Neural cell (in vitro differentiated cells): ENCODE measurements at regions not wholly inside any gene's neighbourhood (a gene's known extent, or its start where the extent isn't known, plus 50 kb on each side); places are given as distances from the start of the nearest gene placed in this dataset.

ENCODE experiments used
- H2AFZ ChIP-seq: fragments of 200-600, 300-800 bp; sonication (generic), shearing (Covaris generic); 2 replicates; pipeline ENCODE4 v1.6.0; 2014; ENCODE audit warnings: low read depth, mild to moderate bottlenecking, antibody characterized with exemption, low read length, moderate library complexity
- H3F3A ChIP-seq: fragments of 200-600 bp; shearing (Covaris generic); 2 replicates; pipeline ENCODE4 v1.6.1; 2016; ENCODE audit warnings: mild to moderate bottlenecking, moderate library complexity, mixed read lengths, antibody characterized with exemption, low read length; ENCODE audit not compliant: insufficient read depth, poor library complexity, severe bottlenecking
- H3K27ac ChIP-seq: fragments of 200-600, 300-800 bp; sonication (generic), shearing (Covaris generic); 2 replicates; pipeline ENCODE4 v1.5.1; 2014; ENCODE audit warnings: mild to moderate bottlenecking, low read length, moderate library complexity
- H3K27me3 ChIP-seq: fragments of 300-800, 200-600 bp; sonication (generic), shearing (Covaris generic); 2 replicates; pipeline ENCODE4 v1.6.0; 2014; ENCODE audit warnings: mild to moderate bottlenecking, low read depth, low read length, moderate library complexity; ENCODE audit not compliant: insufficient read depth
- H3K36me3 ChIP-seq: fragments of 300-800, 200-600 bp; sonication (generic), shearing (Covaris generic); 2 replicates; pipeline ENCODE4 v1.5.1; 2014; ENCODE audit warnings: mild to moderate bottlenecking, antibody characterized with exemption, low read length, moderate library complexity; ENCODE audit not compliant: insufficient read depth
- H3K4me2 ChIP-seq: fragments of 300-800, 200-600 bp; sonication (generic), shearing (Covaris generic); 2 replicates; pipeline ENCODE4 v1.6.0; 2014; ENCODE audit warnings: mild to moderate bottlenecking, low read length
- H3K4me3 ChIP-seq: fragments of 300-800, 200-600 bp; sonication (generic), shearing (Covaris generic); 2 replicates; pipeline ENCODE4 v1.5.1; 2014; ENCODE audit warnings: mild to moderate bottlenecking, low read length, moderate library complexity
- H3K79me2 ChIP-seq: fragments of 200-600 bp; shearing (Covaris generic); replicated peaks from 2 replicates; pipeline ENCODE4 v1.6.0; 2014; ENCODE audit warnings: mild to moderate bottlenecking, low read length, moderate library complexity; ENCODE audit not compliant: insufficient read depth
- H3K9ac ChIP-seq: fragments of 300-800, 200-600 bp; sonication (generic), shearing (Covaris generic); 2 replicates; pipeline ENCODE4 v1.6.1; 2016; ENCODE audit warnings: mild to moderate bottlenecking, low read length, mixed read lengths
- H3K9me2 ChIP-seq: fragments of 200-600 bp; shearing (Covaris generic); 2 replicates; pipeline ENCODE4 v1.6.1; 2016; ENCODE audit warnings: mild to moderate bottlenecking, low read length, mixed read lengths; ENCODE audit not compliant: insufficient read depth
- H3K9me3 ChIP-seq: fragments of 200-600, 300-800 bp; sonication (generic), shearing (Covaris generic); 2 replicates; pipeline ENCODE4 v1.6.1; 2016; ENCODE audit warnings: mild to moderate bottlenecking, mixed run types, low read length, moderate library complexity, mixed read lengths
- H4K20me1 ChIP-seq: fragments of 200-600 bp; shearing (Covaris generic); 2 replicates; pipeline ENCODE4 v1.6.1; 2016; ENCODE audit warnings: mild to moderate bottlenecking, mixed run types; ENCODE audit not compliant: insufficient read depth
- CTCF ChIP-seq: fragments of 450-650 bp; IDR thresholded peaks from 2 replicates; pipeline ENCODE4 v1.5.1; 2014; ENCODE audit warnings: antibody characterized with exemption, mild to moderate bottlenecking, moderate library complexity; ENCODE audit not compliant: poor library complexity, severe bottlenecking
- EP300 ChIP-seq: fragments of 450-650 bp; conservative IDR thresholded peaks from 2 replicates; pipeline ENCODE4 v1.6.1; 2014; ENCODE audit warnings: antibody characterized with exemption, mild to moderate bottlenecking, moderate library complexity; ENCODE audit not compliant: poor library complexity, severe bottlenecking
- EZH2 ChIP-seq: fragments of 200-600, 300-800 bp; shearing (Covaris generic), sonication (generic); IDR thresholded peaks from 2 replicates; pipeline ENCODE4 v1.6.1; 2014; ENCODE audit warnings: antibody characterized with exemption, low read length, borderline replicate concordance, mild to moderate bottlenecking; ENCODE audit not compliant: insufficient read depth, poor library complexity, severe bottlenecking
- MXI1 ChIP-seq: fragments of 450-650 bp; conservative IDR thresholded peaks from 2 replicates; pipeline ENCODE4 v1.6.1; 2014; ENCODE audit warnings: antibody characterized with exemption, mild to moderate bottlenecking; ENCODE audit not compliant: poor library complexity, severe bottlenecking
- POLR2AphosphoS5 ChIP-seq: IDR thresholded peaks from 2 replicates; pipeline ENCODE4 v1.6.1; 2012
- RAD21 ChIP-seq: fragments of 450-650 bp; conservative IDR thresholded peaks from 2 replicates; pipeline ENCODE4 v1.6.1; 2014; ENCODE audit warnings: antibody characterized with exemption, mild to moderate bottlenecking, moderate library complexity
- SMC3 ChIP-seq: fragments of 450-650 bp; conservative IDR thresholded peaks from 2 replicates; pipeline ENCODE4 v1.6.1; 2014; ENCODE audit warnings: antibody characterized with exemption, mild to moderate bottlenecking, moderate library complexity; ENCODE audit not compliant: poor library complexity
- TAF1 ChIP-seq: IDR thresholded peaks from 2 replicates; pipeline ENCODE4 v1.6.1; 2012; ENCODE audit warnings: low read depth
- TF ChIP-seq, protein P1 (sequence below): IDR thresholded peaks from 2 replicates; pipeline ENCODE4 v1.6.1; 2012; ENCODE audit warnings: borderline replicate concordance

DNA sequence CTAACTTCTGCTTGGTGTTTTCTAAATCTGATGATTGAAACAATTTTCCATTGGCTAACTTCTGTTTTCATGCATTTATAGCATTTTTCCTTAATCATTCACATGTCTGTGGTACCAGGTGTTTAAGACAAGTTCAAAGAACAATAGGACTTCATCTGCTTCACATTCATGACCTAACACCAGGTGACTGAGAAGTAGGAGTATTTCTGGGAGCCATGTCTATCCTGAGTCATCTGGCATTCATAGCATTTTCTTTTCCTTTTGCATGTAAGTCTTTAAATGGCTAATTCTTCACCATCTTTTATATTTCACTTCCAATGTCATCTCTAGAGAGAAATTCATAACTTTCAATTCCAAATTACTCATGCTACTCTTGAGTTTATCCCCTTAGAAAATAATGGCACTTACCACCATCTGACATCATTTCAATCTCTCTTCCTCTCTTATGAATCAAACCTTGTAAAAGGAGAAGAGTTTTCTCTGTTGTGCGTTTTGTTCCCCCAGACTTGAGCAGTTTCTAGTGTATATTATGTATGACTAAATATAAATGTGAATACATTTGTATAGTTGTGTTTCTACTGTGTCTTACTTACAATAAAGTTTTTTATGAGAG lies 1196.1 kb upstream of the CDH9 start:
- TF ChIP-seq EZH2 = no peak
- no peak for TF ChIP-seq SMC3
- TF ChIP-seq, protein P1, sequence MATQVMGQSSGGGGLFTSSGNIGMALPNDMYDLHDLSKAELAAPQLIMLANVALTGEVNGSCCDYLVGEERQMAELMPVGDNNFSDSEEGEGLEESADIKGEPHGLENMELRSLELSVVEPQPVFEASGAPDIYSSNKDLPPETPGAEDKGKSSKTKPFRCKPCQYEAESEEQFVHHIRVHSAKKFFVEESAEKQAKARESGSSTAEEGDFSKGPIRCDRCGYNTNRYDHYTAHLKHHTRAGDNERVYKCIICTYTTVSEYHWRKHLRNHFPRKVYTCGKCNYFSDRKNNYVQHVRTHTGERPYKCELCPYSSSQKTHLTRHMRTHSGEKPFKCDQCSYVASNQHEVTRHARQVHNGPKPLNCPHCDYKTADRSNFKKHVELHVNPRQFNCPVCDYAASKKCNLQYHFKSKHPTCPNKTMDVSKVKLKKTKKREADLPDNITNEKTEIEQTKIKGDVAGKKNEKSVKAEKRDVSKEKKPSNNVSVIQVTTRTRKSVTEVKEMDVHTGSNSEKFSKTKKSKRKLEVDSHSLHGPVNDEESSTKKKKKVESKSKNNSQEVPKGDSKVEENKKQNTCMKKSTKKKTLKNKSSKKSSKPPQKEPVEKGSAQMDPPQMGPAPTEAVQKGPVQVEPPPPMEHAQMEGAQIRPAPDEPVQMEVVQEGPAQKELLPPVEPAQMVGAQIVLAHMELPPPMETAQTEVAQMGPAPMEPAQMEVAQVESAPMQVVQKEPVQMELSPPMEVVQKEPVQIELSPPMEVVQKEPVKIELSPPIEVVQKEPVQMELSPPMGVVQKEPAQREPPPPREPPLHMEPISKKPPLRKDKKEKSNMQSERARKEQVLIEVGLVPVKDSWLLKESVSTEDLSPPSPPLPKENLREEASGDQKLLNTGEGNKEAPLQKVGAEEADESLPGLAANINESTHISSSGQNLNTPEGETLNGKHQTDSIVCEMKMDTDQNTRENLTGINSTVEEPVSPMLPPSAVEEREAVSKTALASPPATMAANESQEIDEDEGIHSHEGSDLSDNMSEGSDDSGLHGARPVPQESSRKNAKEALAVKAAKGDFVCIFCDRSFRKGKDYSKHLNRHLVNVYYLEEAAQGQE = no peak
- no peak for TF ChIP-seq MXI1
- TF ChIP-seq POLR2AphosphoS5 = no peak
- no peak for TF ChIP-seq EP300
- TF ChIP-seq RAD21 = no peak
- no peak for TF ChIP-seq TAF1
- no peak for TF ChIP-seq CTCF
- H3K4me3 ChIP-seq = no peak overlapping the region
- H3K9me3 ChIP-seq = no peaks in the 10 kb centered on the region
- H4K20me1 ChIP-seq = no peaks in the 10 kb centered on the region
- no peaks in the 10 kb centered on the region for H3K9me2 ChIP-seq
- H3K79me2 ChIP-seq = no peaks in the 10 kb centered on the region
- H3K27me3 ChIP-seq = no peaks in the 10 kb centered on the region
- no peak overlapping the region for H2AFZ ChIP-seq
- no peak overlapping the region for H3K9ac ChIP-seq
- no peaks in the 10 kb centered on the region for H3F3A ChIP-seq
- H3K4me2 ChIP-seq = no peak overlapping the region
- no peaks in the 10 kb centered on the region for H3K36me3 ChIP-seq
- no peak overlapping the region for H3K27ac ChIP-seq

DNA sequence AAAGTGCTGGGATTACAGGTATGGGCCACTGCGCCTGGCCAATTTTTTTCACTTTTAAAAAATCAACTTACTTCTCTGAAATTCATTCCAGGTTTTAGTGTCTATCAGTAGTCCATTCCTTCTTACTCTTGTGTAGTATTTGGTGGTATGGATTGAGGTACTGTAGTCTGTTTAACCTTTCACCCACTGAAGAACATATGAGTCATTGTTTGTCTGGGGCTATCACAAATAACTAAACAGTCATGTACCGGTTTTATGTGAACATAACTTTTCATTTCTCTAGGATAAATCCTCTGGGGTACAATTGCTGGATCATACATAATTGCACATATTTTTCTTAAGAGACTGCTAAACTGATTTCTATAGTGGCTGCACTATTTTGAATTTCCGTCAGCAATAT lies 1188.0 kb upstream of the CDH9 start:
- no peak overlapping the region for H3K4me2 ChIP-seq
- no peaks in the 10 kb centered on the region for H3F3A ChIP-seq
- H3K27me3 ChIP-seq = no peaks in the 10 kb centered on the region
- no peaks in the 10 kb centered on the region for H3K79me2 ChIP-seq
- TF ChIP-seq, protein P1 = no peak
- TF ChIP-seq EP300 (no peak), MXI1 (no peak), EZH2 (no peak), SMC3 (no peak), CTCF (no peak), TAF1 (no peak), POLR2AphosphoS5 (no peak), RAD21 (no peak)
- no peaks in the 10 kb centered on the region for H3K9me2 ChIP-seq
- no peaks in the 10 kb centered on the region for H4K20me1 ChIP-seq
- H3K4me3 ChIP-seq = no peak overlapping the region
- no peaks in the 10 kb centered on the region for H3K9me3 ChIP-seq
- H2AFZ ChIP-seq = no peak overlapping the region
- H3K27ac ChIP-seq = no peak overlapping the region
- no peak overlapping the region for H3K9ac ChIP-seq
- H3K36me3 ChIP-seq = no peaks in the 10 kb centered on the region
